ENCODE measurements at regions not wholly inside any gene's neighbourhood (a gene's known extent, or its start where the extent isn't known, plus 50 kb on each side); places are given as distances from the start of the nearest gene placed in this dataset.
"Not testable (repeated sequence)": the region's sequence is repeated elsewhere in the genome, so short reads cannot be mapped to it uniquely, and the experiment has no call there.

DNA sequence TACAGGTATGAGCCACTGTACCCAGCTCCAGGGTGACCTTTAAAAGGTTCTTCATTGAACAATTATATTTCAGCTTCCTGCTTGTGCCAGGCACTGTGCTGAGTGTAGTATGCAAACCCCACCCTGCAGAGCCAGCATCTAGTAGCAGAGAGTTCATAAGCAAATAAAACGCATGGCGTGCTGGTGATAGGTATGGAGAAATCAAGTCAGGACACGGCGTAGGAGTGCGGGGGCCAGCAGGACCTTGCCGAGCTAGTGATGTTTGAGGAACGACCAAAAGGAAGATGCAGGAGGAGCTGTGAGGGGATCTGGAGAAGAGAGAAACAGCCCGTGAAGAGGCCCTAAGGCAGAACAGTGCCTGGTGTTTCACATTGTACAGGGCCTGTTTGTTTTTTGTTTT is 105.8 kb downstream of the CRLF3 start:
- ATAC-seq; H3K36me3 Mint-ChIP-seq; H3K27me3 Mint-ChIP-seq; H3K9me3 Mint-ChIP-seq; H3K4me3 Mint-ChIP-seq; DNase-seq (ENCODE audit: low spot score); H3K27ac Mint-ChIP-seq: not testable (repeated sequence)
- H3K4me1 Mint-ChIP-seq (ENCODE audit: low read depth in 2 of 2) = peaks cover 24 to 25% of the 10 kb centered on the region in 2 donors

DNA sequence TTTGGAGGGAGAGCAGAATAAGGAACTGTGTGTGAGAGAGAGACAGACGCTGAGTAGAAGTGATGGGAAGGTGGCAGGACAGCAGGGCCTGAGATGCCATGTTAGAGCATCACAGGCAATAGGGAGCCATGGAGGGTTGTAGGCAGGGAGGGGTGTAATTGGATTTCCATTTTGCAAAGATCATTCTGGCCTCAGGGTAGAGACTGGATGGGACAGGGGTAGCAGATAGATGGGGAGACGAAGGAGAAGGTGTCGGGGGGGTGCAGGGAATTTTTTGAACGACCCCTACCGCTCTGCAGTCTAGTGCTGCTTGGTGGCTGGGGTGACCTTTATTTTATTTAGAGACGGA is 106.4 kb downstream of the CRLF3 start:
- ATAC-seq, H3K4me3 Mint-ChIP-seq: not testable (repeated sequence)

DNA sequence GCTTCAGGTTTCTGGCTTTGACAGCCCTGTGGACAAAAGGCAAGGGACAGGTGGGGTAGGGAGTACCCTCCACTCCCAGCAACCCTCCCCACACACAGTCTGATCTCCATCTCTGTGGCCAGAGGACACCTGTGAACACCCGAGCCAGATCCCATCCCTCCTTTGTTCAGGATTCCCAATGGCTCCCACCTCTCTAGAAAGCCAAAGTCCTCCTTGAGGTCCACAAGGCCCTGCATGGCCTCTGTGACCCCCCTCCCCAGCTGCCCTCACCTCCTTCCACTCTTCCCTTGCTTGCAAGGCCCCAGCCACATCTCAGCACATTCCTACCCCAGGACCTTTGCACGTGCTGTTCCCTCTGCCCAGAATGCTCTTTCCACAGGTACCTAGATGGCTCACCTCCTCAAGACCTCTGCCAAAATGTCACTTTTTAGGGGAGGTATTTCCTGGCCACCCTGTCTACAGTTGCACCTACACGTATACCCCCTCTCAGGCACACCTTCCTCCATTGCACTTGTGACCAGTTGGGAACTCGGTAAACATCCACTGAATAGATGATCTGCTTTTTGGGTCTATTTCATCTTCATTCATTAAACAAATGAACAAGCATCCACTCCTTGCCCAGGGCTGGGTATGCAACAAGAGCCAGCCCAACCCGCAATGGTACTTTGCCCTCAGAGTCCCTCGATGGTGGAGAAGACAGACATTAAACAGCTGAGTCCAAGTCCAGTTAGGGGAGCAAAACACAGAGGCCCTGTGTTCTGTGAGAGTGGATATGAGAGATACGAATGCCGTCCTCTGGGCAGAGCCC is 107.0 kb downstream of the CRLF3 start:
- Mint-ChIP-seq H3K36me3 (no peaks in the 10 kb centered on the region), H3K9me3 (no peaks in the 10 kb centered on the region), H3K4me1 (ENCODE audit: low read depth in 2 of 2) (peaks cover 24 to 25% of the 10 kb centered on the region in 2 donors), H3K4me3 (no peak overlapping the region), H3K27me3 (no peaks in the 10 kb centered on the region), H3K27ac (no peak overlapping the region)
- DNase-seq (ENCODE audit: low spot score) (no peak), ATAC-seq (no peak)

More for the DNA sequence above, 106.4 kb downstream of the CRLF3 start:
- H3K27me3 Mint-ChIP-seq; H3K9me3 Mint-ChIP-seq; H3K27ac Mint-ChIP-seq; DNase-seq (ENCODE audit: low spot score); H3K36me3 Mint-ChIP-seq: not testable (repeated sequence)
- peaks cover 24 to 25% of the 10 kb centered on the region in 2 donors for H3K4me1 Mint-ChIP-seq (ENCODE audit: low read depth in 2 of 2)

DNA sequence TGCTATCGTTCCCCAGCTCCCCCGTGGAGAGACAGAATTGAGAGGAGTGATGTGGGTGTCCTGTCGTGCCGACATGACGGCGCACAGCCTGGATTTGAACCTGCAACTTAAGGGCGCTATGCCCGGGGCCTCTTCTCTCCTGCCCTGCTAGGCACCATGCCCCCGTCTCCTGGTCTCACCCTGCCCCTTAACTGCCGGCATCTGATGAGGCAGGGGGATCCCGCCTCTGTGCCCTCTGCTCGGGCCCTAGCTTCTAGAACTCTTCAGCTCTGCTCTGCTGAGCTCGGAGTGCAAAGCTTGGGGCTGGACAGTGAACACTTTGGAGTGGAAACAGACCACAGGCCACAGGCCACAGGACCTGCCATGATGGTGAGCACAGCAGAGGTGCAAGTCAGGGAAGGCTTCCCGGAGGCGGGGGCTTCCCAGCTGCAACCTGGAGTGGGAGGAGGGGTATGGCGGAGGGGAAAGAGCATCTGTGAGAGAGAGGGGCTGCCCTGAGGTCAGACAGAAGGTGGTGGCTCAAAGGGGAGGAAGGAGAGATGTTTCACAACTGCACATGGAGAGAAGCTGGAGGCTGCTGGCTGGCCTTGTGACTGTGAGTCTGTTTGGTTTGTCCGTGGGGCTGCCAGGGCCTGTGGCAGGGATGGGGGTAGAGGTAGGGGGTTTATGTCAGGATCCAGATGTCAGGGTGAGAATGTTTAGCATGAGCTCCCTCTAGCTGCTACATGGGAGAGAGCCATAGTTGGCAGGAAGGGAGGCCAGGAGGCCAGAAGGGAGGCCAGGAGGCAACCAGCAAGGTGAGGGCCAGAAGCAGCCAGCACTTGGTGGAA is 107.8 kb downstream of the CRLF3 start:
- no peaks in the 10 kb centered on the region for H3K9me3 Mint-ChIP-seq
- DNase-seq (ENCODE audit: low spot score) (no peak), ATAC-seq (no peak)
- peaks cover 25 to 26% of the 10 kb centered on the region in 2 donors for H3K4me1 Mint-ChIP-seq (ENCODE audit: low read depth in 2 of 2)
- H3K4me3 Mint-ChIP-seq = no peak overlapping the region
- no peaks in the 10 kb centered on the region for H3K36me3 Mint-ChIP-seq
- no peak overlapping the region for H3K27ac Mint-ChIP-seq
- no peaks in the 10 kb centered on the region for H3K27me3 Mint-ChIP-seq

DNA sequence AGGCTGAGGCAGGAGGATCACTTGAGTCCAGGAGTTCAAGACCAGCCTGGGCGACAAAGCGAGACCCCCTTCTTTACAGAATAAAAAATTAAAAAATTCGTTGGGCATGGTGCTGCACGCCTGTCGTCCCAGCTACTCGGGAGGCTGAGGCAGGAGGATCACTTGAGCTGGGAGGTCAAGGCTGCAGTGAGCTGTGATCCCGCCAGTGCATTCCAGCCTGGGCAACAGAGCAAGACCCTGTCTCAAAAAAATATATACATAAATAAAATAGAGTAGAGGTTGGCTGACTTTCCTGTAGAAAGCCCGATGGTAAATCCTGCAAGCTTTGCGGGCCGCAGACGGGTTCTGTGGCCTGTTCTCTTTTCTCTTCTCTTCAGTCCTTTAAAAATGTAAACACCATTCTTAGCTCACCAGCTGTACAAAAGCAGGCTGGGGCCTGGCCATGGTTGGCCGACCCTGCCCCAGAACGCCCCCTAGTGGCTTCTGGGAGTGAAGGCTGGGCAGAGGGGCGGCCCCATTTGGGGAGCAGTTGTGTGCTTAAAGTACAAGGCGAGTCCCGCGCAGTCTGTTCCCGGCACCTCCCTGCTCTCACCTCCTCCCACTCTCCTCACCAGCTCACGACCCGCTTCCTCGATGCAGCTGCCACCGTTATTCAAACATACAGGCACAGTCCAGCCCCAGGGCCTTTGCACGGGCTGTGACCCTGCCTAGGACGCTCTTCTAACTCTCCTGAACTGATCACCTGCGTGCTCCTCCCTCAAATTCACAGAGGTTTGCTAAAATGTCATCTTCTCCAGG is 109.5 kb downstream of the CRLF3 start:
- H3K27me3 Mint-ChIP-seq; H3K9me3 Mint-ChIP-seq; DNase-seq (ENCODE audit: low spot score); H3K36me3 Mint-ChIP-seq; H3K27ac Mint-ChIP-seq; H3K4me3 Mint-ChIP-seq: not testable (repeated sequence)
- ATAC-seq = peak; percentile 73 to 81
- H3K4me1 Mint-ChIP-seq (ENCODE audit: low read depth in 2 of 2) = peaks cover 37 to 38% of the 10 kb centered on the region in 2 donors

DNA sequence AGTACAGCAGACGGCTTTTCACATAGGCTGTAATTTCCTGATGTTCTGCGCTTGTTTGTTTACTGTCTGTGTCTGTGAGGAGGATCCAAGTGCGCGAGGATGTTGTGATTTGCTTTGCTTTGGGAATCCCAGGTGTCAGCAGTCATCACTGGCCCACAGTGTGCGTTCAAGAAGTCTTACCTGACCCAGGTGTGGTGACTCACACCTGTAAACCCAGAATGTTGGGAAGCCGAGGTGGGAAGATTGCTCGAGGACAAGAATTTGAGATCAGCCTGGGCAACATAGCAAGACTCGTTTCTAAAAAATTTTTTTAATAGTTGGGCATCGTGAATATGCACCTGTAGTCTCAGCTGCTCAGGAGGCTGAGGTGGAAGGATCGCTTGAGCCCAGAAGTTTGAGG is 110.7 kb downstream of the CRLF3 start:
- not testable (repeated sequence) for H3K9me3 Mint-ChIP-seq; H3K27ac Mint-ChIP-seq; DNase-seq (ENCODE audit: low spot score); H3K4me3 Mint-ChIP-seq; ATAC-seq; H3K36me3 Mint-ChIP-seq; H3K27me3 Mint-ChIP-seq
- H3K4me1 Mint-ChIP-seq (ENCODE audit: low read depth in 2 of 2) = peaks cover 29 to 33% of the 10 kb centered on the region in 2 donors

DNA sequence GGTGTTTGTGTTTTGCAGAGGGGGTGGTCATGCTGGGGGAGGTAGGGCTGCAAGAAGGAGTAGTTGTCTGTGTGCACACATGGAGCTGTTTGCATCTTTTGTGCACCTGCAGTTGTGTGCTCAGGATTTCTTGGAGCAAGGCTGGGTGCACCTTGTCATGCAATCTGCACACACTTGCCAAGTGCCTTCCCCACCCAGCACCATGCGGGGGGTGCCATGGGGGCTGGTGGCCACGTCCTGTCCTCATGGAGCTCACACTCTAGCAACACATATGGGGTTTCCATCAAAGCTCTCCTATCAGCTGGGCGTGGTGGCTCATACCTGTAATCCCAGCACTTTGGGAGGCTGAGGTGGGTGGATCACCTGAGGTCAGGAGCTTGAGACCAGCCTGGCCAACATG is 111.6 kb downstream of the CRLF3 start:
- H3K9me3 Mint-ChIP-seq; DNase-seq (ENCODE audit: low spot score); H3K36me3 Mint-ChIP-seq; H3K27me3 Mint-ChIP-seq; H3K27ac Mint-ChIP-seq; ATAC-seq; H3K4me3 Mint-ChIP-seq: not testable (repeated sequence)
- H3K4me1 Mint-ChIP-seq (ENCODE audit: low read depth in 2 of 2) = peaks cover 32 to 37% of the 10 kb centered on the region in 2 donors

DNA sequence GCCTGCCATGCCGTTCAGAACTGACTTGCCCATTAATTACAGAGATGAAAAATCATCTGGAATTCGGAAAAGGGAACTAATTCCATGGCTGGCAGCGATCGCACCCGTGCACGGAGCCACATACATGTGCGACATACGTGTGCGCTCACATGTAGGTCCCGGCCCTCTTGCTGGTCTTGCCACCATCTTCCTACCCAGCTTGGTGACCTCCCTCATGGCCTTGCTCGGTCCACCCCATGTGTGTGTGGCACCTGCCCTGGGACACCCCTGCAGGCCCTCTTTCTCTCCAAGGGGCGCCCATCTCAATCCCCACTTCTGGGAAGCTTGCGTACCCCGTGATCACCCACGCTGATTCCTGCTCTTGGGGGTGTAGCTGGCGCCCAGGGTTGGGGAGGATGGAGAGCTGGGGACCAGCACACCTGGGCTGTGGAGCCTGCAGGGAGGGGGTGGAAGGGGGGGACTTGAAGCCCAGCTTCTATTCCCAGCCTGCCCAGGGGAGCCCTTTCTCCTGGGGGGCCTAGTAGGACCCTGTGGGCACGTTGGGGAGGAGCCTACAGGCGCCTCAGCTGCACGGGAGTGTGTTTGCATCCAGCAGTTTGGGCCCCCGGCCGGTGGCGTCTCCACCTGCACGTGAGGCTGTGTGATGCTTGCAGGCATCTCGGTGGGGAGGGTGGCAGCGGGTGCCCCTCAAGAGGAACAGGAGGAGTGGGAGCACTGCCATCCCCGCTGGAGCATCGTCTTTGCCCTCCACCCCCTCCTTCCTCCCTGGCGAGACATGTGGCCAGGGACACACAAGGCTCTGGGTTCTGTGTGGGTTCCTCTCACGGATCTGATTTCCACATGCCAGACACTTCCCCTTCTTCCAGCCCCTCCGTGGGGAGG is 112.6 kb downstream of the CRLF3 start:
- Mint-ChIP-seq H3K27ac (peak overlapping the region; percentile 44 to 71), H3K4me3 (peak overlapping the region; percentile 86)
- H3K9me3 Mint-ChIP-seq = not testable (repeated sequence)

DNA sequence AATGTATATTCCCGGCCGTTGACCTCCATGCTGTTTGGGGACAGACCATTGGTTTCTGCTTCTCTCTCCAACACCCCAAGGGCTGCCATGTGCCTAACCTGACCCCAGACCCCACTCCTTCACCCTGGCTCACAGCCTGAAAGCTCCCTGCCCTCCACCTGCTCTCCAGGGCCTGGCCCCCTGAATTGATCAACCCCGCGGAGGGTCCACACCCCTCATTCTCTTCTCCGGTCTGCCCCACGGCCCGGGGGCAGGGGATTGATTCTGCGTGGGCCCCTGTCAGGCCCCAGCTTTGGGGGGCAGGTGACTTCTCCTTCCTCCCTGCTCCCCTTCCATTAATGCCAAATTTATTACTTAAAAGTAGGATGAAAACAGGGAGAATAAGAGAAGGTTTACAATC is 113.3 kb downstream of the CRLF3 start:
- DNase-seq (ENCODE audit: low spot score); H3K27me3 Mint-ChIP-seq; H3K36me3 Mint-ChIP-seq; ATAC-seq; H3K9me3 Mint-ChIP-seq: not testable (repeated sequence)
- Mint-ChIP-seq H3K27ac (peak overlapping the region; percentile 44 to 71), H3K4me1 (ENCODE audit: low read depth in 2 of 2) (peaks cover 35 to 38% of the 10 kb centered on the region in 2 donors), H3K4me3 (peak overlapping the region; percentile 86)

More for the DNA sequence above, 112.6 kb downstream of the CRLF3 start:
- not testable (repeated sequence) for H3K27me3 Mint-ChIP-seq; ATAC-seq; DNase-seq (ENCODE audit: low spot score); H3K36me3 Mint-ChIP-seq
- peaks cover 35 to 37% of the 10 kb centered on the region in 2 donors for H3K4me1 Mint-ChIP-seq (ENCODE audit: low read depth in 2 of 2)

DNA sequence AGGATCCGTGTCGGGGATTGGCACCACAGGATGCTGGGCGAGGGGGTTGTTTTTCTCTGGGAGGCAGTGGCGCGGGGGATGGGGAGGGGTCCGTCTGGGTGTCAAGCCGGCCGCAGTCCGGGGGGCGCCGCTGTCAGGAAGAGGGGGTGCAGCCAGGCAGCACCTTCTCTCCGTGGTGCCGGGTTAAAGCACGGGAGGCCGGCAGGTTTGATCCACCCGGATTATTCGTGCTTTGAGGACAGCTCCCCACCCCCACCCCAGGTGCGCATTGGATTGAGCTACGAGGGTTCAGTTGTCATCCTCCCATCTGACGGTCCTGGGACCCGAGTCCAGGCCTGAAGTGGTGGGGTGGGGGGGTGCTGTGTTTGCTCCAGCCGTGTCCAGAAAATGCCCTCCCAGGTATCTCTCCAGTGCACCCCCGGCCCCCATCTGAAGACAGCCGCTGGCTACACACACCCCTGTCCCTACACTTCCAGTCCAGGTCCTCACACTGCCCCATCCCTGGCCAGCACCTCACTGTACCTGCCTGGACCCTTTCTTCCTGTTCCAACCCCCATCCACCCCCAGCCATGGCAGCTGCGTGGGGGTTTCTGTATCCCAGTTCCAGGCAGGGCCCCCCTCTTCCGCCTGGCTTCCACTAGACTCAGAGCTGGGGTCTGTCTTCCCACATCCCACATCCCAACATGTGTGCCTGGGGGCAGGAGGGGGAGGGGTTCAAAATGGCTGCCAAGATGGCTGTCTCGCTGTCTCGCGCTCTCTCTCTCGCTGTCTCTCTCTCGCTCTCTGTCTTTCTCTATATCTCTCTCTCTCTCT is 114.0 kb downstream of the CRLF3 start:
- peak overlapping the region; percentile 44 to 71 for H3K27ac Mint-ChIP-seq
- peaks cover 38 to 41% of the 10 kb centered on the region in 2 donors for H3K4me1 Mint-ChIP-seq (ENCODE audit: low read depth in 2 of 2)
- ATAC-seq; DNase-seq (ENCODE audit: low spot score); H3K27me3 Mint-ChIP-seq; H3K36me3 Mint-ChIP-seq; H3K9me3 Mint-ChIP-seq: not testable (repeated sequence)
- peak overlapping the region; percentile 86 for H3K4me3 Mint-ChIP-seq

DNA sequence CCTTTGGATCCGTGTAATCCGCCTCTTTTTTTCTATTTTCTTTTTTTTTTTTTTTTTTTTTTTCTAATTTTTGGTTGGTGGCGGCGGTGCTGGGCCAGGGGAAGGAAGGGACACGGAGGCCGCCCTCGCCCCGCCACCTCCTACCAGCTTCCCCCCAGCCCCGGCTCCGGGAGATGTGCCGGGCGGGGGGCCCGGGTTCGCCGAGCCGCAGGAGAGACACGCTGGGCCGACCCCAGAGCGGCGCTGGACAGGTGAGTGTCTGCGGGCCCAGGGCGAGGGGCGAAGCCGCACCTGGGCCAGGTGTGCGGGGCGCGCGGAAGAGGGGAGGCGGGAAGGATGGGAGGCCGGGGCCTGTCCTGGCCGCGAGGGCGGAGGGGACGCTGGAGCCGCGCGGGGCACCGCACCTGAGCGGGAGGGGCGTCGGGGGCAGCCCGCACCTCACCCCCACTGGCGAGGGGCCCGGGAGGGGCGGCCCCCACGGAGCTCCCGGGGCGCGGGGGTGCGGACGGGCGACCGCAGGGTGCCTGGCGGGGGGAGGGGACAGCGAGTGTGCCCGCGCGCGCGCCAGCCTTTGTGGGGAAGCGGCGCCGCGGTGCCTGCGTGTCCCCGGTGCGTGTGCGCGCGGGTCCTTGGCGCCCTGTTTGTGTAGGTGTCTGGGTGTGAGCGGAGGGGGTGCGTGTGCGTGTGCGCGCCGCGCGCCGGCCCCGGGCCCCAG is 114.8 kb downstream of the CRLF3 start:
- Mint-ChIP-seq H3K4me3 (peak overlapping the region; percentile 86), H3K4me1 (ENCODE audit: low read depth in 2 of 2) (peaks cover 33 to 39% of the 10 kb centered on the region in 2 donors)
- H3K9me3 Mint-ChIP-seq; H3K27ac Mint-ChIP-seq; H3K27me3 Mint-ChIP-seq; DNase-seq (ENCODE audit: low spot score); H3K36me3 Mint-ChIP-seq: not testable (repeated sequence)
- peak in 1 of 2 donors; percentile 4 for ATAC-seq

DNA sequence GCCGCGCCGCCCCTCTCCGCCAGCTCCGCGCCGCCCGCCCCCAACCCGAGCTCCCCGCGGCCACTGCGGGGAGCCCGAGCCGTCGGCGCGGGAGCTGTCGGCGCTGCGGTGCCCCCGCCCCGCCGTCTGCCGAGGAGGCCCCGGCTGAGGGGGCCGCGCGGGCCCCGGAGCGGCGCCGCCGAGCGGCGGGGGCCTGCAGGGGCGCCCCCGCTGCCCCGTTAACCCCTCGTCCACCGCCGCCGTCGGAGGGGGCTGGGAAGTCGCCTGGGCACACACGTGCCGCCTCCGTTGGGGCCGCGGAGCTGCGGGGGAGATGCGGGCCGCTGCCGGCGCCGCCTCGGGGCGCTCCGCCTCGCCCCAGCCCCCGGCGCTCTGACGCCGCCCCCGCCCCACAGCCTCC is 115.4 kb downstream of the CRLF3 start:
- H3K36me3 Mint-ChIP-seq; H3K9me3 Mint-ChIP-seq; H3K27me3 Mint-ChIP-seq; H3K27ac Mint-ChIP-seq; H3K4me3 Mint-ChIP-seq; DNase-seq (ENCODE audit: low spot score): not testable (repeated sequence)
- peak; percentile 23 to 30 for ATAC-seq
- H3K4me1 Mint-ChIP-seq (ENCODE audit: low read depth in 2 of 2) = peaks cover 33 to 39% of the 10 kb centered on the region in 2 donors
